IMR-90 (cell line): ENCODE measurements at regions not wholly inside any gene's neighbourhood (a gene's known extent, or its start where the extent isn't known, plus 50 kb on each side); places are given as distances from the start of the nearest gene placed in this dataset.

ENCODE experiments used
- BHLHE40 ChIP-seq: fragments of 150-350 bp; IDR thresholded peaks from 2 replicates; pipeline ENCODE4 v1.6.1; 2016; ENCODE audit warnings: mild to moderate bottlenecking, low read depth, low read length
- CEBPB ChIP-seq: IDR thresholded peaks from 2 replicates; pipeline ENCODE4 v1.6.1; 2012; ENCODE audit warnings: low read depth, low read length, improper control_type of control experiment
- MAFK ChIP-seq: IDR thresholded peaks from 2 replicates; pipeline ENCODE4 v1.6.1; 2012; ENCODE audit warnings: low read depth, low read length, improper control_type of control experiment
- MAZ ChIP-seq: IDR thresholded peaks from 2 replicates; pipeline ENCODE4 v1.6.1; 2012; ENCODE audit warnings: low read depth, mild to moderate bottlenecking, low read length, improper control_type of control experiment, moderate library complexity, borderline replicate concordance
- MXI1 ChIP-seq: IDR thresholded peaks from 2 replicates; pipeline ENCODE4 v1.6.1; 2012; ENCODE audit warnings: low read depth, mild to moderate bottlenecking, low read length, moderate library complexity, borderline replicate concordance
- NFE2L2 ChIP-seq: fragments of 150-350 bp; IDR thresholded peaks from 2 replicates; pipeline ENCODE4 v1.6.1; 2016; ENCODE audit warnings: low read depth, mild to moderate bottlenecking, low read length
- POLR2A ChIP-seq: IDR thresholded peaks from 2 replicates; pipeline ENCODE4 v1.6.1; 2012; ENCODE audit warnings: mild to moderate bottlenecking, low read depth, low read length
- RAD21 ChIP-seq: IDR thresholded peaks from 2 replicates; pipeline ENCODE4 v1.6.1; 2012; ENCODE audit warnings: low read length, improper control_type of control experiment
- RCOR1 ChIP-seq: IDR thresholded peaks from 2 replicates; pipeline ENCODE4 v1.6.1; 2012; ENCODE audit warnings: mild to moderate bottlenecking, low read length, improper control_type of control experiment; ENCODE audit not compliant: insufficient replicate concordance
- RFX5 ChIP-seq: IDR thresholded peaks from 2 replicates; pipeline ENCODE4 v1.8.0; 2012; ENCODE audit warnings: low read depth, mild to moderate bottlenecking, low read length, moderate library complexity
- SMC3 ChIP-seq: fragments of 150-350 bp; IDR thresholded peaks from 2 replicates; pipeline ENCODE4 v1.6.1; 2016; ENCODE audit warnings: low read depth, mild to moderate bottlenecking, antibody characterized with exemption, low read length, moderate library complexity
- TF ChIP-seq, protein P1 (sequence below): conservative IDR thresholded peaks from 2 replicates; pipeline ENCODE4 v1.5.1; 2012; ENCODE audit warnings: mild to moderate bottlenecking, low read depth, low read length, improper control_type of control experiment
- TF ChIP-seq, protein P2 (sequence below): fragments of 150-350 bp; IDR thresholded peaks from 2 replicates; pipeline ENCODE4 v1.6.1; 2016; ENCODE audit warnings: low read depth, mild to moderate bottlenecking, low read length, moderate library complexity, borderline replicate concordance
- TF ChIP-seq, protein P3 (sequence below): fragments of 150-350 bp; IDR thresholded peaks from 2 replicates; pipeline ENCODE4 v1.6.1; 2017; ENCODE audit warnings: mild to moderate bottlenecking, antibody characterized with exemption, low read length, low read depth

DNA sequence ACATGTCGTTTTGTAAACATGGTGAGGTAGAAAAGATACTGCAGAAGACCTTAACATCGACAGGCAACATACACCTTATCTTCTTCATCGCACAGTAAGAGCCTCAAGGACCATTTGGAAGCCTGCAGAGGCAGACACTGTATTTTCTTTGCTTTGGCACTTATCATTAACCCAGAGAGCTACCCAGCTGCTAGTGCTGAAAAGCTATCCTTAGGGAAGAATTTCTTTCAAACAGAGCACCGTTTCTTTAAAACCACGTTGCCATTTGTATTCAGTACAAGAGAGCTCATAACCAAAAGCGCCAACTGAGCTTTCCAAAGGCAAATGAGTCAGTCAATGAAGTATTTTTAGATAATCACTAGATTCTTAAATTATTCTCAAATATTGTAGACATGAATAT lies 306.6 kb downstream of the EPM2A start:
- TF ChIP-seq, protein P1, sequence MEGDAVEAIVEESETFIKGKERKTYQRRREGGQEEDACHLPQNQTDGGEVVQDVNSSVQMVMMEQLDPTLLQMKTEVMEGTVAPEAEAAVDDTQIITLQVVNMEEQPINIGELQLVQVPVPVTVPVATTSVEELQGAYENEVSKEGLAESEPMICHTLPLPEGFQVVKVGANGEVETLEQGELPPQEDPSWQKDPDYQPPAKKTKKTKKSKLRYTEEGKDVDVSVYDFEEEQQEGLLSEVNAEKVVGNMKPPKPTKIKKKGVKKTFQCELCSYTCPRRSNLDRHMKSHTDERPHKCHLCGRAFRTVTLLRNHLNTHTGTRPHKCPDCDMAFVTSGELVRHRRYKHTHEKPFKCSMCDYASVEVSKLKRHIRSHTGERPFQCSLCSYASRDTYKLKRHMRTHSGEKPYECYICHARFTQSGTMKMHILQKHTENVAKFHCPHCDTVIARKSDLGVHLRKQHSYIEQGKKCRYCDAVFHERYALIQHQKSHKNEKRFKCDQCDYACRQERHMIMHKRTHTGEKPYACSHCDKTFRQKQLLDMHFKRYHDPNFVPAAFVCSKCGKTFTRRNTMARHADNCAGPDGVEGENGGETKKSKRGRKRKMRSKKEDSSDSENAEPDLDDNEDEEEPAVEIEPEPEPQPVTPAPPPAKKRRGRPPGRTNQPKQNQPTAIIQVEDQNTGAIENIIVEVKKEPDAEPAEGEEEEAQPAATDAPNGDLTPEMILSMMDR, result no peak
- TF ChIP-seq, protein P2, sequence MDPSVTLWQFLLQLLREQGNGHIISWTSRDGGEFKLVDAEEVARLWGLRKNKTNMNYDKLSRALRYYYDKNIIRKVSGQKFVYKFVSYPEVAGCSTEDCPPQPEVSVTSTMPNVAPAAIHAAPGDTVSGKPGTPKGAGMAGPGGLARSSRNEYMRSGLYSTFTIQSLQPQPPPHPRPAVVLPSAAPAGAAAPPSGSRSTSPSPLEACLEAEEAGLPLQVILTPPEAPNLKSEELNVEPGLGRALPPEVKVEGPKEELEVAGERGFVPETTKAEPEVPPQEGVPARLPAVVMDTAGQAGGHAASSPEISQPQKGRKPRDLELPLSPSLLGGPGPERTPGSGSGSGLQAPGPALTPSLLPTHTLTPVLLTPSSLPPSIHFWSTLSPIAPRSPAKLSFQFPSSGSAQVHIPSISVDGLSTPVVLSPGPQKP, result no peak
- TF ChIP-seq, protein P3, sequence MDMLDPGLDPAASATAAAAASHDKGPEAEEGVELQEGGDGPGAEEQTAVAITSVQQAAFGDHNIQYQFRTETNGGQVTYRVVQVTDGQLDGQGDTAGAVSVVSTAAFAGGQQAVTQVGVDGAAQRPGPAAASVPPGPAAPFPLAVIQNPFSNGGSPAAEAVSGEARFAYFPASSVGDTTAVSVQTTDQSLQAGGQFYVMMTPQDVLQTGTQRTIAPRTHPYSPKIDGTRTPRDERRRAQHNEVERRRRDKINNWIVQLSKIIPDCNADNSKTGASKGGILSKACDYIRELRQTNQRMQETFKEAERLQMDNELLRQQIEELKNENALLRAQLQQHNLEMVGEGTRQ, result no peak
- no peak for TF ChIP-seq MXI1
- TF ChIP-seq MAZ, result no peak
- TF ChIP-seq MAFK, result no peak
- TF ChIP-seq RAD21, result no peak
- no peak for TF ChIP-seq POLR2A
- TF ChIP-seq BHLHE40, result no peak
- no peak for TF ChIP-seq CEBPB
- no peak for TF ChIP-seq SMC3
- no peak for TF ChIP-seq RCOR1
- TF ChIP-seq NFE2L2, result no peak
- no peak for TF ChIP-seq RFX5
